PC-9 (cell line): ENCODE measurements at regions not wholly inside any gene's neighbourhood (a gene's known extent, or its start where the extent isn't known, plus 50 kb on each side); places are given as distances from the start of the nearest gene placed in this dataset.

ENCODE experiments used
- BruUV-seq: library from RNA; stranded (reverse); fragments of 400-500 nt; replicated peaks from 2 replicates; lab custom pipeline; 2021; lab: Mats Ljungman, UMichigan
- CTCF ChIA-PET: fragments of 300-600 bp; sonication (Branson Sonifier 250); formaldehyde crosslinking; loops from one replicate; lab custom pipeline; 2022; ENCODE audit warnings: antibody characterized with exemption; lab: Charles Lee
- POLR2A ChIA-PET: fragments of 300-600 bp; sonication (Branson Sonifier 250); formaldehyde crosslinking; loops from one replicate; lab custom pipeline; 2022; ENCODE audit warnings: antibody characterized with exemption; ENCODE audit not compliant: unreplicated experiment; lab: Charles Lee
- DNase-seq, 2 experiments: peaks; one replicate each; pipeline versions ENCODE4 v3.0.0 to v3.0.0-alpha.2; 2015 to 2022; ENCODE audit warnings: mixed read lengths in 1 of 2
- H2AFZ ChIP-seq: fragments of 200-600 bp; sonication (generic); 2 replicates; pipeline ENCODE4 v1.8.1; 2017; ENCODE audit warnings: antibody characterized with exemption
- H3F3A ChIP-seq: fragments of 200-600 bp; sonication (generic); 2 replicates; pipeline ENCODE4 v1.8.1; 2017; ENCODE audit warnings: antibody characterized with exemption, mild to moderate bottlenecking, low read depth; ENCODE audit not compliant: insufficient read depth
- H3K27ac ChIP-seq: fragments of 200-600 bp; sonication (generic); 2 replicates; pipeline ENCODE4 v1.6.1; 2016; ENCODE audit warnings: mixed run types
- H3K27me3 ChIP-seq: fragments of 200-600 bp; sonication (generic); 2 replicates; pipeline ENCODE4 v1.6.1; 2016; ENCODE audit warnings: low read depth, mixed run types; ENCODE audit not compliant: insufficient read depth
- H3K36me3 ChIP-seq: fragments of 200-600 bp; sonication (generic); 2 replicates; pipeline ENCODE4 v1.6.1; 2016; ENCODE audit warnings: low read depth, mixed run types
- H3K4me1 ChIP-seq: fragments of 200-600 bp; sonication (generic); replicated peaks from 2 replicates; pipeline ENCODE4 v1.6.1; 2016; ENCODE audit warnings: mixed run types; ENCODE audit not compliant: insufficient read depth
- H3K4me2 ChIP-seq: fragments of 200-600 bp; sonication (generic); 2 replicates; pipeline ENCODE4 v1.6.1; 2017; ENCODE audit warnings: mixed run types
- H3K4me3 ChIP-seq: fragments of 200-600 bp; sonication (generic); 2 replicates; pipeline ENCODE4 v1.6.1; 2016; ENCODE audit warnings: mixed run types
- H3K79me2 ChIP-seq: fragments of 200-600 bp; sonication (generic); 2 replicates; pipeline ENCODE4 v1.6.1; 2017; ENCODE audit warnings: low read depth, mixed run types
- H3K9me2 ChIP-seq: fragments of 200-600 bp; sonication (generic); 2 replicates; pipeline ENCODE4 v1.8.1; 2017; ENCODE audit warnings: mild to moderate bottlenecking; ENCODE audit not compliant: insufficient read depth
- H3K9me3 ChIP-seq: fragments of 200-600 bp; sonication (generic); 2 replicates; pipeline ENCODE4 v1.8.1; 2016; ENCODE audit warnings: low read depth; ENCODE audit not compliant: insufficient read depth
- H4K20me1 ChIP-seq: fragments of 200-600 bp; sonication (generic); 2 replicates; pipeline ENCODE4 v1.8.1; 2017; ENCODE audit not compliant: insufficient read depth
- CTCF ChIP-seq: fragments of 200-600 bp; sonication (generic); conservative IDR thresholded peaks from 2 replicates; pipeline ENCODE4 v1.6.1; 2017; ENCODE audit warnings: mixed run types, antibody characterized with exemption, mild to moderate bottlenecking, moderate library complexity
- EZH2 ChIP-seq: fragments of 200-600 bp; sonication (generic); IDR thresholded peaks from 2 replicates; pipeline ENCODE4 v1.8.0; 2017; ENCODE audit warnings: antibody characterized with exemption, low read depth
- intact Hi-C: fragments of 100-400 bp; cut with micrococcal nuclease; formaldehyde crosslinking; loops from one replicate; pipeline ENCODE4 v1.10.0; 2022; ENCODE audit not compliant: unreplicated experiment

- H3K4me2 ChIP-seq: no peak overlapping the region
- H2AFZ ChIP-seq: no peak overlapping the region
- H3K79me2 ChIP-seq: no peaks in the 10 kb centered on the region
- ChIA-PET POLR2A (no interaction called here), CTCF (no interaction called here)
- peaks cover 61% of the 10 kb centered on the region for H3K27me3 ChIP-seq
- H3K27ac ChIP-seq: no peak overlapping the region
- BruUV-seq: no TSS peak
- no peaks in the 10 kb centered on the region for H3K36me3 ChIP-seq
- H3K9me2 ChIP-seq: no peaks in the 10 kb centered on the region
- H3K4me1 ChIP-seq: no peaks in the 10 kb centered on the region
- H4K20me1 ChIP-seq: no peaks in the 10 kb centered on the region
- no peaks in the 10 kb centered on the region for H3F3A ChIP-seq
- intact Hi-C loops: no loop called here
- no peak for DNase-seq
- H3K9me3 ChIP-seq: no peaks in the 10 kb centered on the region
- TF ChIP-seq EZH2: no peak
- TF ChIP-seq CTCF: no peak
- H3K4me3 ChIP-seq: no peak overlapping the region
Observed at GRCh38 chr5:4627131-4627530, 513.0 kb upstream of the ADAMTS16 start.

GRCh38 chr5:4627929-4628328, 512.2 kb upstream of the ADAMTS16 start:
- CTCF ChIA-PET: interaction anchor here (0.5 kb wide), 1 partner anchor 133 kb away, joined by 5 read pairs; no protein-coding TSS in a partner anchor
- H3K27me3 ChIP-seq: peaks cover 61% of the 10 kb centered on the region

DNA sequence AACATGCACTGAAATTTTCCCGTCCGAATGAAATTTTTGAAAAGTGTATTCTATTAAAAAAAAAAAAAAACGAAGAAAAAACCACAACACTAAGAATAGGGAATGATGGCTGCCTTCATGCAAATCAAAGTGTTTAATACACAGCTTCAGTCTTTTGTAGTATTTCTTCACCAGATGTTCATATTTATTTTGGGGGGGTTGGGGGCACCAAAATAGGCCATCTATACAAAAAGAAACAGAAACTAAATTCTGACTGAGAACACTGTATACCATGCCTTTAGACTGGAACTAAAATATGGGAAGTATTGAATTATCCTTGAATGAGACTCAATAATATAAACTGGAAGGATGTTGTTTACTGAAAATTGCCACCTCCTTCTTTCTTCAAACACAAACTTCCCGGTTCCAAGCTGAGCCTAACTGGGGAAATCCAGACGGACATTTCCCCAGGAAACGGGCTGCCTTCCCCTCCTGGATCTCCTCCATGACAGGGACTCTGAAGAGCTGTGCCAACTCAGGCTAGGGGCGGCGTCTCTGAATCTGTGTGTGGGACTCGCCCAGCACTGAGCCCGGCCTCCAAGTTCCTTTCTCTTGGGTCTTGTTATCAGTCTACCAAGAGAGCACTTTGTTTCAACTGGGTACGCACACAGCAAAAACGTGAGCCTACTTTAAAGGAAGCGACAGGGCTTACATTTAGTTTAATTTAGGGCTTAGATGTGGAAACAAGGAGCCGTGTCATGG, 511.3 kb upstream of the ADAMTS16 start:
- Histone ChIP-seq H3K79me2 (no peaks in the 10 kb centered on the region), H3K4me3 (no peak overlapping the region), H3K27ac (no peak overlapping the region), H3K27me3 (peaks cover 63% of the 10 kb centered on the region), H2AFZ (no peak overlapping the region), H3K9me3 (no peaks in the 10 kb centered on the region), H3K9me2 (no peaks in the 10 kb centered on the region), H3K36me3 (no peaks in the 10 kb centered on the region), H3F3A (no peaks in the 10 kb centered on the region), H4K20me1 (no peaks in the 10 kb centered on the region), H3K4me1 (no peaks in the 10 kb centered on the region), H3K4me2 (no peak overlapping the region)
- no TSS peak for BruUV-seq
- intact Hi-C loops: no loop called here
- TF ChIP-seq CTCF (no peak), EZH2 (no peak)
- ChIA-PET POLR2A (no interaction called here), CTCF (interaction anchor here (0.5 kb wide), 1 partner anchor 132 kb away, joined by 5 read pairs; no protein-coding TSS in a partner anchor)
- DNase-seq: no peak

More at GRCh38 chr5:4627929-4628328, 512.2 kb upstream of the ADAMTS16 start:
- no peak overlapping the region for H3K4me3 ChIP-seq
- H3K4me1 ChIP-seq: no peaks in the 10 kb centered on the region
- H3K27ac ChIP-seq: no peak overlapping the region
- intact Hi-C loops: no loop called here
- no peak overlapping the region for H2AFZ ChIP-seq
- TF ChIP-seq CTCF (no peak), EZH2 (no peak)
- H4K20me1 ChIP-seq: no peaks in the 10 kb centered on the region
- H3K9me2 ChIP-seq: no peaks in the 10 kb centered on the region
- no TSS peak for BruUV-seq
- no peaks in the 10 kb centered on the region for H3F3A ChIP-seq
- no peaks in the 10 kb centered on the region for H3K9me3 ChIP-seq
- DNase-seq: no peak
- H3K4me2 ChIP-seq: no peak overlapping the region
- no peaks in the 10 kb centered on the region for H3K36me3 ChIP-seq
- POLR2A ChIA-PET: no interaction called here
- H3K79me2 ChIP-seq: no peaks in the 10 kb centered on the region
